Upper lobe of left lung (tissue), 4 donors: ENCODE measurements at regions not wholly inside any gene's neighbourhood (a gene's known extent, or its start where the extent isn't known, plus 50 kb on each side); places are given as distances from the start of the nearest gene placed in this dataset.

ENCODE experiments used
- EP300 ChIP-seq, 4 donors: sonication (generic); formaldehyde crosslinking; IDR thresholded peaks; one replicate each; pipeline ENCODE4 v1.5.1; 2017; ENCODE audit warnings: antibody characterized with exemption in 4 of 4, control low read depth in 2 of 4
- POLR2A ChIP-seq, 4 donors: fragments of 450-650 bp; IDR thresholded peaks; one replicate each; pipeline ENCODE4 v1.5.1; 2016 to 2017; ENCODE audit warnings: antibody characterized with exemption in 4 of 4, mild to moderate bottlenecking in 2 of 4
- POLR2AphosphoS5 ChIP-seq, 2 donors: sonication (generic); formaldehyde crosslinking; IDR thresholded peaks; one replicate each; pipeline ENCODE4 v1.5.1; 2017; ENCODE audit warnings: antibody characterized with exemption in 2 of 2
- TF ChIP-seq, protein P1 (sequence below), 6 experiments: fragments of 450-650 bp in 4 of 6; fragments of 200-600 bp in 2 of 6; sonication (generic) in 2 of 6; IDR thresholded peaks; one replicate each; pipeline ENCODE4 v1.5.1; 2016 to 2019; ENCODE audit warnings: antibody characterized with exemption in 6 of 6

DNA sequence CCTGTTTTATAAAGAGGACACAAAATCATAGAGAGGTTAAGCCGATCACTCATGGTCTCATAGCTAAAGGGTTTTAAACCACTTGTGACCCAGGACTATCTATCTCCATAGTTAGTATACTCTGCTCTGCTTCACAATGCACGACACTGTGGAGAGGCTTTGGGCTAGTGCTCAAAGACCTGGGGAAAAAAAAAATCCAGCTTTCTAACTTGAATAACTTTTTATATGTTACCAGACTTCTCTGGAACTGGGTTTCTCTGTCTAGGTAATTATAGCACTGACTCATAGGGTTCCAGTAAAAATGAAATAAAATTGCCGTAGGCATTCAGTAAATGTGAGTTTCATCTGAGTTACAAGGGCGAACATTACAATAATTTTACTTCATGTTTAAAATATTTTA, 273.7 kb upstream of the TECRL start:
- TF ChIP-seq, protein P1, sequence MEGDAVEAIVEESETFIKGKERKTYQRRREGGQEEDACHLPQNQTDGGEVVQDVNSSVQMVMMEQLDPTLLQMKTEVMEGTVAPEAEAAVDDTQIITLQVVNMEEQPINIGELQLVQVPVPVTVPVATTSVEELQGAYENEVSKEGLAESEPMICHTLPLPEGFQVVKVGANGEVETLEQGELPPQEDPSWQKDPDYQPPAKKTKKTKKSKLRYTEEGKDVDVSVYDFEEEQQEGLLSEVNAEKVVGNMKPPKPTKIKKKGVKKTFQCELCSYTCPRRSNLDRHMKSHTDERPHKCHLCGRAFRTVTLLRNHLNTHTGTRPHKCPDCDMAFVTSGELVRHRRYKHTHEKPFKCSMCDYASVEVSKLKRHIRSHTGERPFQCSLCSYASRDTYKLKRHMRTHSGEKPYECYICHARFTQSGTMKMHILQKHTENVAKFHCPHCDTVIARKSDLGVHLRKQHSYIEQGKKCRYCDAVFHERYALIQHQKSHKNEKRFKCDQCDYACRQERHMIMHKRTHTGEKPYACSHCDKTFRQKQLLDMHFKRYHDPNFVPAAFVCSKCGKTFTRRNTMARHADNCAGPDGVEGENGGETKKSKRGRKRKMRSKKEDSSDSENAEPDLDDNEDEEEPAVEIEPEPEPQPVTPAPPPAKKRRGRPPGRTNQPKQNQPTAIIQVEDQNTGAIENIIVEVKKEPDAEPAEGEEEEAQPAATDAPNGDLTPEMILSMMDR (IDR thresholded peaks at IDR 0.05): no peak
- TF ChIP-seq EP300 (IDR thresholded peaks at IDR 0.05): no peak
- no peak for TF ChIP-seq POLR2A (IDR thresholded peaks at IDR 0.05)
- no peak for TF ChIP-seq POLR2AphosphoS5 (IDR thresholded peaks at IDR 0.05)
